Endodermal cell (in vitro differentiated cells): ENCODE measurements at regions not wholly inside any gene's neighbourhood (a gene's known extent, or its start where the extent isn't known, plus 50 kb on each side); places are given as distances from the start of the nearest gene placed in this dataset.

Experiments
- DNase-seq: peaks from one replicate; pipeline ENCODE4 v3.0.0-alpha.2; 2017
- H3K27ac ChIP-seq: 2 replicates; pipeline ENCODE4 v1.5.1; 2013; ENCODE audit warnings: mild to moderate bottlenecking, low read depth, low read length, moderate library complexity
- H3K27me3 ChIP-seq: 2 replicates; pipeline ENCODE4 v1.6.1; 2013; ENCODE audit warnings: mild to moderate bottlenecking, low read length, moderate library complexity; ENCODE audit not compliant: insufficient read depth, control insufficient read depth, poor library complexity, severe bottlenecking
- H3K36me3 ChIP-seq: 2 replicates; pipeline ENCODE4 v1.7.0; 2013; ENCODE audit warnings: mild to moderate bottlenecking, low read length, moderate library complexity; ENCODE audit not compliant: control insufficient read depth, insufficient read depth
- H3K4me1 ChIP-seq: one replicate; pipeline ENCODE4 v1.7.0; 2013; ENCODE audit warnings: low read length; ENCODE audit not compliant: control insufficient read depth, insufficient read depth
- H3K4me3 ChIP-seq: 2 replicates; pipeline ENCODE4 v1.5.1; 2013; ENCODE audit warnings: mild to moderate bottlenecking, low read length, moderate library complexity
- H3K9ac ChIP-seq: 2 replicates; pipeline ENCODE4 v1.6.1; 2013; ENCODE audit warnings: mild to moderate bottlenecking, low read length, moderate library complexity; ENCODE audit not compliant: poor library complexity, severe bottlenecking; ENCODE audit errors: extremely low read depth
- H3K9me3 ChIP-seq: 2 replicates; pipeline ENCODE4 v1.6.1; 2013; ENCODE audit warnings: mild to moderate bottlenecking, low read length, moderate library complexity; ENCODE audit not compliant: control insufficient read depth
- H3K27ac Mint-ChIP-seq: 2 replicates; pipeline ENCODE4 v1.8.0; 2020; ENCODE audit warnings: mixed read lengths
- H3K27me3 Mint-ChIP-seq: 2 replicates; pipeline ENCODE4 v1.8.0; 2021; ENCODE audit warnings: mild to moderate bottlenecking, mixed read lengths; ENCODE audit not compliant: insufficient read depth
- H3K36me3 Mint-ChIP-seq: 2 replicates; pipeline ENCODE4 v1.8.0; 2020; ENCODE audit warnings: low read depth, mixed read lengths
- H3K4me1 Mint-ChIP-seq: 2 replicates; pipeline ENCODE4 v1.8.0; 2020; ENCODE audit warnings: mixed read lengths
- H3K4me3 Mint-ChIP-seq: 2 replicates; pipeline ENCODE4 v1.8.0; 2020; ENCODE audit warnings: mild to moderate bottlenecking, moderate library complexity, mixed read lengths
- H3K9me3 Mint-ChIP-seq: 2 replicates; pipeline ENCODE4 v1.8.0; 2020; ENCODE audit warnings: mild to moderate bottlenecking, mixed read lengths
- WGBS, 2 experiments: methylation state at CpG; one replicate each; pipeline versions ENCODE4 v1.1.5 to v1.1.7; 2013; ENCODE audit warnings: missing lambda C conversion rate in 2 of 2, mixed read lengths in 1 of 2; ENCODE audit not compliant: insufficient coverage in 1 of 2, insufficient read length in 1 of 2; 5-methylcytosine and 5-hydroxymethylcytosine counted together
- TF ChIP-seq, protein P1 (sequence below): fragments of 200-600 bp; sonication (generic); conservative IDR thresholded peaks from 2 replicates; pipeline ENCODE4 v1.5.0; 2021; ENCODE audit warnings: antibody characterized with exemption, mild to moderate bottlenecking

DNA sequence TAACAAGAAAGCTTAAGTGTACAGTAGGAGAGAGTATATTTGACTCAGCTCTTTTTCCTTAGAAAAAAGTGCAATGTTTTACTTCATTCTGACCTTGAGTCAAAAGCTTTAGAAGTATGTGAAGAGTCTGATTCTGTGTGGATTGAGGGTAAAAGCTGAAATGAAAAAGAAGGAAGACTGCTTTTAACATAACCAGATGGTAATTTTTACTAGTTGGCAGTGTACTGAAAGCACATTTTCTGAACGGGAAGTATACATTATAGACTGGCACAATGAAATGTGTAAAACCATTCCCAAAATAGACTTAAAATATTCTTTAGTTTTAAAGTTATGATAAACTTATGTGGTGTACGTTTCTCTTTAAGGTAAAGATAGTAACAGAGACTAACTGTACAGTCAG is 197.8 kb upstream of the ZNF717 start:
- Mint-ChIP-seq H3K36me3 (no peaks in the 10 kb centered on the region), H3K4me1 (no peaks in the 10 kb centered on the region), H3K27ac (no peak overlapping the region), H3K9me3 (peaks cover 3% of the 10 kb centered on the region), H3K4me3 (no peak overlapping the region), H3K27me3 (no peaks in the 10 kb centered on the region)
- peaks cover 4% of the 10 kb centered on the region for H3K9me3 ChIP-seq
- TF ChIP-seq, protein P1, sequence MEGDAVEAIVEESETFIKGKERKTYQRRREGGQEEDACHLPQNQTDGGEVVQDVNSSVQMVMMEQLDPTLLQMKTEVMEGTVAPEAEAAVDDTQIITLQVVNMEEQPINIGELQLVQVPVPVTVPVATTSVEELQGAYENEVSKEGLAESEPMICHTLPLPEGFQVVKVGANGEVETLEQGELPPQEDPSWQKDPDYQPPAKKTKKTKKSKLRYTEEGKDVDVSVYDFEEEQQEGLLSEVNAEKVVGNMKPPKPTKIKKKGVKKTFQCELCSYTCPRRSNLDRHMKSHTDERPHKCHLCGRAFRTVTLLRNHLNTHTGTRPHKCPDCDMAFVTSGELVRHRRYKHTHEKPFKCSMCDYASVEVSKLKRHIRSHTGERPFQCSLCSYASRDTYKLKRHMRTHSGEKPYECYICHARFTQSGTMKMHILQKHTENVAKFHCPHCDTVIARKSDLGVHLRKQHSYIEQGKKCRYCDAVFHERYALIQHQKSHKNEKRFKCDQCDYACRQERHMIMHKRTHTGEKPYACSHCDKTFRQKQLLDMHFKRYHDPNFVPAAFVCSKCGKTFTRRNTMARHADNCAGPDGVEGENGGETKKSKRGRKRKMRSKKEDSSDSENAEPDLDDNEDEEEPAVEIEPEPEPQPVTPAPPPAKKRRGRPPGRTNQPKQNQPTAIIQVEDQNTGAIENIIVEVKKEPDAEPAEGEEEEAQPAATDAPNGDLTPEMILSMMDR, result no peak
- no peaks in the 10 kb centered on the region for H3K36me3 ChIP-seq
- H3K4me1 ChIP-seq, result no peaks in the 10 kb centered on the region
- no peak overlapping the region for H3K9ac ChIP-seq
- DNase-seq, result no peak
- H3K4me3 ChIP-seq, result no peak overlapping the region
- H3K27me3 ChIP-seq, result no peaks in the 10 kb centered on the region
- no peak overlapping the region for H3K27ac ChIP-seq
- 80 to 92% methylated on average over 1 to 2 of the region's 2 CpGs for WGBS, 2 experiments

DNA sequence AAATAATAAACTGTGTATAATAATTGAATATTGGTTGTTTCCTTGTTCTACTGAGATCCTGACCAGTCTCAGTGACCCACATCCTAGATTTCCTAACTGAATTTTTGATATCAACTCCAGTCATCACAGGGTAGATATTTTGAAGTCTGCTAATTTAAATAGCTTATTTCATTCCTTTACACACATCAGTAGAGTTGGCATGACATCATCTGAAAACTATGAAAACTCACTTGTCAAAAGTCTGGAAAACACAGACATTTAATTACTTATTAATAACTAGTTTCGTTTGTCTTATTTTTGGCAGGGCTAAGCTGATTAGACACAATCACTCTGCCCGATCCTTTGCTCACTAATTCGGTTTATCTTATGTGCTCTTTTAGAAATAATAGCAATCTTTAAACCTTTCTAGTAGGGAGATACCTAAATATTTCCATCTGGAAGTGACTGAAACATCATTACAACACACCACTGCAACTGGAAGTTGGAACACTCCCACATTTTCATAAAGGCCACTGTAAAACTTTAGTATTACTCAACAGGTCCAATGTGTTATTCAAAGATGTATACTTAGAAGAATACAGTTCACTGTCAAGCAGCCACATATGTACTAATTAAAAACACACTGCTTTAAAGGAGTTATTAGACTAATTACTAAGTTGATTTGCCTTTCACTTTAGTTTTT is 198.4 kb upstream of the ZNF717 start:
- Histone ChIP-seq H3K27me3 (no peaks in the 10 kb centered on the region), H3K4me1 (no peaks in the 10 kb centered on the region), H3K27ac (no peak overlapping the region), H3K9ac (no peak overlapping the region), H3K36me3 (no peaks in the 10 kb centered on the region), H3K9me3 (peaks cover 4% of the 10 kb centered on the region), H3K4me3 (no peak overlapping the region)
- Mint-ChIP-seq H3K4me1 (no peaks in the 10 kb centered on the region), H3K36me3 (no peaks in the 10 kb centered on the region), H3K27ac (no peak overlapping the region), H3K4me3 (no peak overlapping the region), H3K9me3 (peaks cover 3% of the 10 kb centered on the region), H3K27me3 (no peaks in the 10 kb centered on the region)
- 98 to 100% methylated on average over 1 to 3 of the region's 3 CpGs for WGBS, 2 experiments
- TF ChIP-seq, protein P1, result no peak
- no peak for DNase-seq

DNA sequence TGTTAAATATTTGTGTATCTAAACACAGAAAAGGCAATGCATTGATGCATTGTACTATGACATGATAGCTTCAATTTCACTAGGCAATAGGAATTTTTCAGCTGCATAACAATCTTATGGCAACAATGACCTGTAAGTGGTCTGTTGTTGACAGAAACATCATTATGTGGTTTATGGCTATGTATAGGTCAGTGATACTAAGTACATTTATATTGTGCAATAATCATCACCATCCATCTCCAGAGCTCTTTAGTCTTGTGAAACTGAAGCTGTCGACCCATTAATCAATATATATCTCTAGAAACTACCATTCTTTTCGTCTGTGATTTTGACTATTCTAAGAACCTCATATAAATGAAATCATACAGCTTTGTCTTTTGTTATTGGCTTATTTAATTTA is 200.1 kb upstream of the ZNF717 start:
- Histone ChIP-seq H3K4me3 (no peak overlapping the region), H3K27me3 (no peaks in the 10 kb centered on the region), H3K9ac (no peak overlapping the region), H3K4me1 (no peaks in the 10 kb centered on the region), H3K36me3 (no peaks in the 10 kb centered on the region), H3K27ac (no peak overlapping the region), H3K9me3 (peaks cover 4% of the 10 kb centered on the region)
- Mint-ChIP-seq H3K4me3 (no peak overlapping the region), H3K27me3 (no peaks in the 10 kb centered on the region), H3K27ac (no peak overlapping the region), H3K9me3 (peaks cover 3% of the 10 kb centered on the region), H3K36me3 (no peaks in the 10 kb centered on the region), H3K4me1 (no peaks in the 10 kb centered on the region)
- no peak for DNase-seq
- WGBS, 2 experiments, result 39% methylated on average over 2 of the region's 2 CpGs; no CpG with 5 or more reads in 1 of the 2 experiments
- TF ChIP-seq, protein P1, result no peak
